ENCODE measurements at regions not wholly inside any gene's neighbourhood (a gene's known extent, or its start where the extent isn't known, plus 50 kb on each side); places are given as distances from the start of the nearest gene placed in this dataset.

GRCh38 chr13:78420814-78421213, 182.5 kb downstream of the POU4F1 start:
- no peak for DNase-seq

DNA sequence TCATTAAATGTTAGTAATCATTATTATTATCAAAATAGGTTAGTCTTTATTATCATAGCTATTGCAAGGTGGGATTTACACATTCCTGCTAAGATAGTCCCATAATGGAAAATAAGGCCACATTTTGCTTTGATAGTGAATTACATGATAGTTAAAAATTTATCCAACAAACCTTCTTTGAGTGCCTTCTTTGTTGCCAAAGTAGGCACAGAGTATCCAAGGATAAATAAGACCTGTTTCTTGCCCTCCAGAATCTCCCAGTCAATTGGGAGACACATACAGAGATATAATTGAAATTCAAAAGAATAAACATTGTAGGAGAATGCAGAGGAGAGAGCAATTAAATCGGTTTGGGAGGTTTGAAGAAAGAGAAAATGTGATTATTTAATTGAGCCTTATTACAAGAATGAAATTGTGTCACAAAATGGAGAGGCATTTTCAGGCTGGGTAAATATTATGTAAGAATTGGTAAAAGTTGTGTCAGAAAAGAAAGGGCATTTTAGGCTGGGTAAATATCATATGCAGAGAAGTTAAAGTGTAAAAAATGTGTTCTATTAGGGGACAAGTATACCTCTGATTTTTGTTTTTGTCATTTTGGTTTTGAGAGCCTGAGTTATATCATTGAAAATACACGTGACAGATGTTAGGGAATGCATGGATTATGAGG, 189.3 kb downstream of the POU4F1 start:
- DNase-seq, result no peak

DNA sequence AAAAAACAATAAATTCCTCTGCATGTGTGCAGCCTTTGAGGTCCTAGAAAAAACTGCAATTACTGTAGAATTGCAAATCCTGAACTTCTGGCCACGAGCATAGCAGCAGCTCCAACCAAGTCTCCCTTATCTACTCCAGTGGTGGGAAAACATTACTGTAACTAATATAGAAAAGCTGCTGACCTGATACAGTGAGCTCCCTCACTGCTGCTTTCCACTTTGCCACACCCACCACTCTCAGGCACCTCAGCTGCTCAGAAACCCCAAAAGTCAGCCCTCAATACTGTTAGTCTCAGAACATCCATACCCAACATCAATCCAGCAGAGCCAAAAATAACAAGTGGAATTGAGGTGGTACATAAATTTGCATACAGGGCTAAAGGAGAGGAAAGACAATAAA, 192.5 kb downstream of the POU4F1 start:
- no peak for DNase-seq

- no peak for DNase-seq
Observed at GRCh38 chr13:78410164-78410563, 193.2 kb downstream of the POU4F1 start.

DNA sequence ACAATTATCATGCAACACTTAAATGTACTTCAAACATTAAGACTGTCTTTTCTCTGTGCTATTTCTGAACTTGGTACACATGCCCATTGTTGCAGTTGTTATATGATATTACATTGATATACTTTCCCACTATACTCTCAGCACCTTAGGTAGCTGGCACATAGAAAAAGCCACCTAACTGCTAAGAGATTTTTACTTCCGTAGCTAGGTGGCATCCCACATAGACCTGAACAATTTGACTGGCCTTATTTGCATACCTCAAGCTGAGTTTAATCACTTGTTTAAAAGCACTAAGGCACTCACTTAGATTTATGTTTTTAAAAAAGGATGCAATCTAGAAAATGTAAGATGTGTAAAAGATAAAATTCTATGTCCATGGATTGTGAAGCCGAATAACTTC, 194.2 kb downstream of the POU4F1 start:
- no peak for DNase-seq

- DNase-seq, result no peak
Observed at GRCh38 chr13:78404846-78405360, 198.4 kb downstream of the POU4F1 start.

DNA sequence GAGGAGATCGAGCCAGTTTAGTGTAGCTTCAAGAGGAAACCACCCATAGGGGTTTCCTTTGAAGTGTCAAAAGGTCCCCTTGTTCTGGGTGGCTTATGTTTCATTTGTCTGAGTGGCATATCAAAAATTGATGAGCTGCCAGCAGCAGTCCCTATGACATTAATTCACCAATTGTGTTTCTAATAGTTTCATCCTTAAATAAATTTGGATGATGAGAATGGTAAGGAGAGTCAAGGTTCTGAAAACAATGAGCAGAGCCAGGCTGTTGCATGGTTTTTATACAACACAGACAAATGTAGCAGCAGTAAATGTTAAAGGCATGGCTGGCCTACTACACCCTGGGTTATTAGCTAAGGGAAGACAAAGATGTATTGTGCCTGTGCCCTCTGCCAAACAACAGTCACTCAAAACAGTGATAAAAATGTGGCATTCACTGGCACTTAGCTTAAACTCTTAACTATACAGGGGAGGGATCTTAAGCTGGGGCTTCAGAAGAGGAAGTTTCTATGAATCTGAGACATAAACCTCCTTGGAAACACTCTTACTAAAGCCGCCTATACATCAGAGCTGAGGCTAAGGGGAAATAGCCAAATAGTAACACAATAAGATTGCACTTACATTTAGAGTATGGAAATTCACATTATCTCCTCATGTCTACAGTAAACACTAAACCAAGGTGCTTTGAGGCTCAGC, 200.5 kb downstream of the POU4F1 start:
- no peak for DNase-seq

DNA sequence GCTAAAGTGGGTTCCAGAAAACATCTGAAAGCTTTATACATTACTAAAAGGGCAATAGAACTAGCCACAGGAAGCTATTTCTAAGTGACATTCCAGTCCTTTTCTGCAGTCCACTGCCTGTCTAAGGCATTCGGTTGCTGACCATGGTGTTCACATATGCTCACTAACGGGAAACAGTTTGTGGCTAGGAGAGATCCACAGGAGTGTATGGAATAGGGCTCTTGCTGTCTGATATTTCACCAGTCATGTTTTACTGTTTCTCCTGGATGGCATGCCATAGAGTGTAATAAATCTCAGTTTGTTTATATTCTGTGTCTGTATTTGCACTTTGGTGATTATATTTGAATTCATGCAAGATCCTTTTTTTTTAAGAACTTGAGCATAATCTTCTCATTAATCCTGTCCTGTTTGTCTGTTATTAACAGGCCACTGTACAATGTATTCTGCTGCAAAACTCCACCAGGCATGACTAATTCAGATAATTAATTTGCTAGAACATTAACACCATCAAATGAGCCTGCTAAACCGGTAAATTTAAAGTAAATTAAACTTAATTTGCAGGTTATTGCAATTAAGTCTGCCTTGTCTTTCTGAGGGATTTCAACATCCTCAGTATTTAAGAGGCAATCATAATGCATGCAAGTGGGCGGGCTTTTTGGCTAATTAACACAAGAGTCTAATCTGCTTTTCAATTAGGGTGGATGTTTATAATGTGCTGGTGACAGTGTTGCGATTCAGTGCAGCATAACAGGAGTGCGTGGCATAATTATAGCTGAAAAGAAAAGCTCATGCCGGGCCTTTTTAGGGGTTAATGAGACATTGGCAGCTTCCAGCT, 201.3 kb downstream of the POU4F1 start:
- no peak for DNase-seq

DNA sequence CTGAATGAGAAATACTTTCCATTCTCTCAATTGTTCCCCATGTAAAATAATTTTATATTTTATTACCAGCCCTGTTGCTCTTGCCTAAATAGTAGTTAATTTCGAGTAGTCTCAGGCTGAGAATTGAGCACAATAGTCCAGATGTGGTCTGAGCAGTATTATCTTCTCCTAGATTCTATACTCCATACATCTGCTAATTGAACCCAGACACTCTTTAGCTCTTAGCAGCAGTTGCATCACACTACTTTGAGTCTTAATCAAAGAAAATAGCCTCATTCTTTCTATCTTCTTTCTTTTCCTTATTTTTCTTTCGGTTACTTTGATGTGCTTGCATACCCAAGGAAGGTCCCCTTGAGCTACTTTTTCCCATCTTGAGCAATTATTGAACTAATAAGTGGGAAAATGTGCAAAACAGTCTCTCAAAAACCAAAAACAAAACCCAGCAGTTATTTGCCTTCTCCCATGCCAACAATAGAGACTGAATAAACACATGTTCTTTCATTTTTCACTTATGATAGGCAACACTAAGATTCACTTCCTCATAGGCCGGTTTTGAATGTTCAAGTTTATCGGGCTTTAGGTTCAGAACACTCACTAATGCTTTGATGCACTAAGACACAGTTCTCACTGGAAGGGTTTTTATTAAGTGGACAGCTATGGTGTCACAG, 204.5 kb downstream of the POU4F1 start:
- no peak for DNase-seq

DNA sequence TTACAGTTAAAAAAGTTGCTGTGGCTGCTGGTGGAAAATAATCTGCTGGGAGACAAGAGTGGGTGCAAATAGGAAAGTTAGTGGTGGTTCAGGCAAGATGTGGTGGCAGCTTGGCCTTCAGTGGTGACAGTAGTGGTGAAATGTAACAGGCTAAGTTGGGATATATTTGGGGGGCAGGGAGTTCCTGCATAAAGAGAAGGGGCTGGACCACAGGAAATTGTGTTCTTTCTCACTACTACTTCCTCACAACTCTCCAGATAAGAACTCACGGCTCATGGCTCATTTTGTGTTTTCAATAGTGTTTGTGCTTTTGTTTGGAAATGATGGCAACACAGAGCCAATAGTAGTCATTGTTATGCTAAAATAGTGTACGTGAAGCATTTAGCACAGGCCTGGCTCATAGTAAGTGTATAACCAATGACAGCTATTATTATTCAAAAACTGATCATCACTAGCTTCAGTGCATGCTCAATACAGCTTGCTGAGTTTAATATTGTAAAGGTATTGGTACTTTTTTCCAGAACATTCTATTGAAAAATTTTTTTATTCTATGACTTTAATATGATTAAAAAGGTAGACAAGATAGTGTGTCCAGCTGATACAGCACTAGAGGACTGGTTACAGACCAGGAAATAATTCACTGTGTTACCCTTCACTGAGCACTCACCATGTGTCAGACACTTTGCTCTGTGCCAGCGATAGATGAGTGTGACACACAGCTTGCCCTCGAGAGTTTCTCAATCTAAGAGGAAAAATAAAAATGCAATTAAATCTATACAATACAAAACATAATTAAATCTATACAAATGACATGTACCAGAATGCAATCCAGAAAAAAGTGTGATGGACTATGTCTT, 209.8 kb downstream of the POU4F1 start:
- no peak for DNase-seq

- DNase-seq, result no peak
Observed at GRCh38 chr13:78383899-78384298, 219.5 kb downstream of the POU4F1 start.

- DNase-seq, result no peak
Observed at GRCh38 chr13:78383071-78383484, 220.3 kb downstream of the POU4F1 start.

DNA sequence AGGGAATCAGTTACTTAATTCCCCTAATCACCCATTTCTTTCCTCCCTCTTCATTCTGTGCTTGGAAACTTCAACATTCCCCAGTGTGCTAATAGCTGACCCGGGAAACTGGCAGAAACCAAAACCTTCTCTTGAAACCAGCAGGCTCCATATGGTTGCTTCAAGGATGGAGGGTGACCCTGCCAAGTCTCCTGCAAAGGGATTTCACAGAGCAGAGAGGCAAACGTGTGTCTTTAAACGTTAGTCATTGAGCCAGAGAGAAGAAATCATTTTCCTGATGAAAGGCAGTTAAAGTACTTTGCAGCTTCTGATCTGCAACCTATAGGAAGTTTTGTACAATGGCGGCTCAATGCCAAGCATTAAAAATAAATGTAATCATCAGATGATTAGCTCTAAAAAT, 220.9 kb downstream of the POU4F1 start:
- DNase-seq, result no peak

DNA sequence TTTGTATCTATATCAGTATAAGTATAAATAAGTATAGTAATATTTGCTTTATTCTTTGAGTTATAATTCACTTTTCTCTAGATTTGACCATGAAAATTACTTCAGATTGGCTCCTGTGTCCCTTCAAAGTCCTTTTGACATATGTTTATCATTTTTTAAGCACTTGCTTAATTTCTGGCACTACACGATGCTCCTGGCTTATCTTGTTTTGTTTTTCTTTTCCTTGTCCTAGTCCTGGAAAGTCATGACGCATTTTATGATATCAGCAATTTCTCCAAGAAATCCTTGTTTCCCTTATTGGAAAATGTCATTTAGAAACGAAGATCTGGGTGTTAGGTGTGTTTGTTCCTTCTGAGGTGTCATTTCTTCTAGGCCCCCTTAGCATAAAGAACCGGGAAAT, 226.5 kb downstream of the POU4F1 start:
- no peak for DNase-seq

DNA sequence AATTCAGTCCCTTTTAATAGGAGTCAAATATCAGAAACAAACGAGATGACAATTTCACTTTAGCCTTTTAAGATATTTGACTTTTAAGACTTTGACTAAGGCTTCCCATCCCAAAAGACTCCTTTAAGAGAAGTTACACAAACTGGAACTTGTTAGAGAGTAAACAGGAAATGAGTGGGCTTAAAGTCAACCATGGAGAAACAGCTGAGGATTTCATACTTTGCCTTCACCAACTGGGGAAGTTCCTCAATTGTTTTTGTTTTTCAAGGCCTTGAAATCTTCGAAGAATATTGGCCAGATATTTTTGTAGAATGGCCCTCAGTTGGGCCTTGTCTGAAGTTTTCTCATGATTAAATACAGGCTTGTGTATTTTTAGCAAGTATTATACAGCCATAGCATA, 227.3 kb downstream of the POU4F1 start:
- DNase-seq, result no peak

DNA sequence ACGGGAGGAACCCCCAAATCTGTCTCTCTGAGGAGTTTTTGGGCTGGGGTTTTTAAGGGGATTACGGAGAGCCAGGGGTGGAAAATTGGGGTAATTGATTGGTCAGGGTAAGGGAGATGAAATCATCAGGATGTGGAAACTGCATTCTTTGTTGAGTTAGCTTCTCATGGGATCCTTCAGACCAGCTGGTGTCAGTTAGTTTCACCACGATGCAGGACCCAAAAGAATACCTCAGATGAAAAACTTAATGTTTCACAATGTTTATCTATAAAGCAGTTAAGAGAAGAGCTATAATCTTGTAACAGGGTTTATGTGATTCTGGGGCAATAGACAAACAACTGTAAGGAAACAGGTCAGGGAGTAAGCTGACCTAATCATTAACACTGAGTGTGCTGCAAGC, 230.8 kb downstream of the POU4F1 start:
- DNase-seq, result no peak

GRCh38 chr13:78370231-78370630, 233.1 kb downstream of the POU4F1 start:
- no peak for DNase-seq

GRCh38 chr13:78364711-78365110, 238.6 kb downstream of the POU4F1 start:
- DNase-seq, result no peak

- no peak for DNase-seq
Observed at GRCh38 chr13:78341032-78341431, 262.3 kb downstream of the POU4F1 start.

DNA sequence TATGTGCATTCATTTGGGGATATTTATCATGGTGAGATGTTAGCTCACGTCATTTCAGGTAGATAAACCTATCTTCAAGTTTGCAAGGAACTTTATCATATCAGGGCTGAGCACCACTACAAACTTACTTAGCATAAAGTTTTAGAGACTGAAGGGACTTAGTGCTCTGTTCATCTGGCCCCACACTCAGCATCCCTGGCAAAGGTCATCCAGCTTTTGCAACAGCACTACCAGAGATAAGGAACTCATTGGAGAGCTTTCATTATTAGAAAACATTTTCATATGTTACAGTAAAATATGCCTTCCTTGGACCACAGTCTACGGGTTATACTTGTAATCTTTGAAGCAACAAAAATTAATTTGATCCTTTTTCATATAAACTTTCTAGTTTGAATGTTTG, 263.4 kb downstream of the POU4F1 start:
- DNase-seq, result no peak

GRCh38 chr13:78334059-78334458, 269.3 kb downstream of the POU4F1 start:
- DNase-seq, result no peak

- no peak for DNase-seq
Observed at GRCh38 chr13:78326633-78327032, 276.7 kb downstream of the POU4F1 start.
